HEK293 (cell line): ENCODE measurements at regions not wholly inside any gene's neighbourhood (a gene's known extent, or its start where the extent isn't known, plus 50 kb on each side); places are given as distances from the start of the nearest gene placed in this dataset.
A peak's percentile ranks its signal among the peaks of the same experiment; 100 is the strongest.

ENCODE experiments used
- CTCF ChIA-PET: fragments of 350-600 bp; formaldehyde crosslinking; extraction: SDS; loops from one replicate; lab custom pipeline; 2021; ENCODE audit warnings: antibody characterized with exemption; lab: Yijun Ruan, JAX
- POLR2A ChIA-PET: fragments of 300-600 bp; formaldehyde crosslinking; extraction: SDS; loops from one replicate; lab custom pipeline; 2020; ENCODE audit warnings: antibody characterized with exemption, inconsistent platforms; lab: Yijun Ruan, JAX
- H3K27ac ChIP-seq: fragments of 200-500 bp; sonication (Bioruptor generic); 2 replicates; pipeline ENCODE4 v1.5.1; 2014; ENCODE audit warnings: low read depth, low read length, control low read depth, inconsistent platforms; ENCODE audit errors: extremely low read depth
- H3K36me3 ChIP-seq, 2 experiments: fragments of 200-500 bp in 1 of 2; sonication (Bioruptor generic) in 1 of 2; 1 replicate in 1 of 2; 2 replicates in 1 of 2; pipeline ENCODE4 v1.5.1; 2014 to 2017; ENCODE audit warnings: inconsistent platforms in 2 of 2, low read length in 2 of 2; ENCODE audit not compliant: control insufficient read depth in 2 of 2, insufficient read depth in 1 of 2
- H3K4me1 ChIP-seq: fragments of 200-500 bp; sonication (Bioruptor generic); 2 replicates; pipeline ENCODE4 v1.5.1; 2014; ENCODE audit warnings: mild to moderate bottlenecking, low read length, inconsistent platforms; ENCODE audit not compliant: control insufficient read depth, insufficient read depth
- H3K4me3 ChIP-seq: 2 replicates; pipeline ENCODE4 v1.5.1; 2011; ENCODE audit warnings: low read depth, mild to moderate bottlenecking, control low read depth, low read length, moderate library complexity
- H3K9me3 ChIP-seq: fragments of 200-500 bp; sonication (Bioruptor generic); 2 replicates; pipeline ENCODE4 v1.5.1; 2014; ENCODE audit warnings: low read depth, low read length, inconsistent platforms; ENCODE audit not compliant: control insufficient read depth, insufficient read depth
- HIC1 ChIP-seq: fragments of 450-650 bp; formaldehyde crosslinking; IDR thresholded peaks from 2 replicates; pipeline ENCODE4 v1.5.1; 2016; ENCODE audit warnings: missing biosample characterization, missing genetic modification characterization
- IKZF3 ChIP-seq: fragments of 450-650 bp; IDR thresholded peaks from 2 replicates; pipeline ENCODE4 v1.5.0; 2018; ENCODE audit warnings: missing biosample characterization, mild to moderate bottlenecking, missing genetic modification characterization, moderate library complexity
- PRDM6 ChIP-seq: fragments of 450-650 bp; formaldehyde crosslinking; IDR thresholded peaks from 2 replicates; pipeline ENCODE4 v1.5.1; 2017; ENCODE audit warnings: missing biosample characterization, missing genetic modification characterization
- SCRT2 ChIP-seq: fragments of 450-650 bp; formaldehyde crosslinking; IDR thresholded peaks from 2 replicates; pipeline ENCODE4 v1.5.1; 2016; ENCODE audit warnings: missing biosample characterization, missing genetic modification characterization
- SP7 ChIP-seq: fragments of 450-650 bp; formaldehyde crosslinking; IDR thresholded peaks from 2 replicates; pipeline ENCODE4 v1.5.1; 2016; ENCODE audit warnings: missing biosample characterization, missing genetic modification characterization
- ZBTB48 ChIP-seq: fragments of 450-650 bp; formaldehyde crosslinking; IDR thresholded peaks from 2 replicates; pipeline ENCODE4 v1.5.1; 2016; ENCODE audit warnings: missing biosample characterization, missing genetic modification characterization
- ZBTB49 ChIP-seq: fragments of 450-650 bp; formaldehyde crosslinking; IDR thresholded peaks from 2 replicates; pipeline ENCODE4 v1.5.1; 2016; ENCODE audit warnings: missing biosample characterization, missing genetic modification characterization, low read depth
- ZBTB6 ChIP-seq: fragments of 450-650 bp; formaldehyde crosslinking; IDR thresholded peaks from 2 replicates; pipeline ENCODE4 v1.5.1; 2017; ENCODE audit warnings: missing biosample characterization, missing genetic modification characterization
- ZFHX2 ChIP-seq: fragments of 450-650 bp; formaldehyde crosslinking; conservative IDR thresholded peaks from 2 replicates; pipeline ENCODE4 v1.5.1; 2016; ENCODE audit warnings: missing biosample characterization, missing genetic modification characterization
- ZFP41 ChIP-seq: fragments of 450-650 bp; formaldehyde crosslinking; IDR thresholded peaks from 2 replicates; pipeline ENCODE4 v1.5.1; 2016; ENCODE audit warnings: missing biosample characterization, missing genetic modification characterization, borderline replicate concordance
- ZNF140 ChIP-seq: fragments of 450-650 bp; formaldehyde crosslinking; IDR thresholded peaks from 2 replicates; pipeline ENCODE4 v1.5.1; 2016; ENCODE audit warnings: missing biosample characterization, missing genetic modification characterization
- ZNF211 ChIP-seq: fragments of 450-650 bp; formaldehyde crosslinking; IDR thresholded peaks from 2 replicates; pipeline ENCODE4 v1.5.1; 2016; ENCODE audit warnings: low read depth, missing biosample characterization, missing genetic modification characterization
- ZNF239 ChIP-seq: fragments of 450-650 bp; formaldehyde crosslinking; IDR thresholded peaks from 2 replicates; pipeline ENCODE4 v1.5.1; 2016; ENCODE audit warnings: missing biosample characterization, missing genetic modification characterization
- ZNF324 ChIP-seq: fragments of 450-650 bp; formaldehyde crosslinking; IDR thresholded peaks from 2 replicates; pipeline ENCODE4 v1.5.1; 2016; ENCODE audit warnings: missing biosample characterization, missing genetic modification characterization
- ZNF335 ChIP-seq: fragments of 450-650 bp; formaldehyde crosslinking; conservative IDR thresholded peaks from 2 replicates; pipeline ENCODE4 v1.5.1; 2016; ENCODE audit warnings: missing biosample characterization, missing genetic modification characterization
- ZNF544 ChIP-seq: fragments of 450-650 bp; formaldehyde crosslinking; IDR thresholded peaks from 2 replicates; pipeline ENCODE4 v1.5.0; 2017; ENCODE audit warnings: missing biosample characterization, missing genetic modification characterization
- ZNF548 ChIP-seq: fragments of 450-650 bp; formaldehyde crosslinking; IDR thresholded peaks from 2 replicates; pipeline ENCODE4 v1.5.1; 2016; ENCODE audit warnings: missing biosample characterization, missing genetic modification characterization
- ZNF639 ChIP-seq: fragments of 450-650 bp; formaldehyde crosslinking; IDR thresholded peaks from 2 replicates; pipeline ENCODE4 v1.5.1; 2016; ENCODE audit warnings: missing biosample characterization, missing genetic modification characterization
- ZNF658 ChIP-seq: fragments of 450-650 bp; formaldehyde crosslinking; IDR thresholded peaks from 2 replicates; pipeline ENCODE4; 2016; ENCODE audit warnings: missing biosample characterization, missing genetic modification characterization
- ZNF768 ChIP-seq: fragments of 450-650 bp; formaldehyde crosslinking; IDR thresholded peaks from 2 replicates; pipeline ENCODE4 v1.5.1; 2018; ENCODE audit warnings: missing biosample characterization, mild to moderate bottlenecking, missing genetic modification characterization
- ZSCAN5A ChIP-seq: fragments of 450-650 bp; formaldehyde crosslinking; IDR thresholded peaks from 2 replicates; pipeline ENCODE4 v1.5.1; 2016; ENCODE audit warnings: missing biosample characterization, missing genetic modification characterization

GRCh38 chr19:30898353-30899103 lies 450.7 kb downstream of the TSHZ3 start:
- no peak overlapping the region for H3K4me3 ChIP-seq
- no peaks in the 10 kb centered on the region for H3K4me1 ChIP-seq
- ChIA-PET CTCF (interaction anchor here (0.7 to 1.0 kb wide), 2 partner anchors 231 to 410 kb away, joined by 3 read pairs; no protein-coding TSS in a partner anchor), POLR2A (interaction anchor here (0.7 kb wide), 1 partner anchor 949 kb away, joined by 3 read pairs; no protein-coding TSS in a partner anchor)
- TF ChIP-seq ZNF335 (tag by site-specific recombination) (no peak), ZBTB48 (peak; percentile 39; the same call in 1 of the 2 replicates)
- no peaks in the 10 kb centered on the region for H3K36me3 ChIP-seq
- H3K27ac ChIP-seq = no peak overlapping the region
- no peaks in the 10 kb centered on the region; the same call in 1 of the 2 replicates for H3K9me3 ChIP-seq

GRCh38 chr19:30897553-30897952 lies 451.7 kb downstream of the TSHZ3 start:
- Histone ChIP-seq H3K27ac (no peak overlapping the region), H3K36me3 (no peaks in the 10 kb centered on the region), H3K4me3 (no peak overlapping the region), H3K4me1 (no peaks in the 10 kb centered on the region), H3K9me3 (no peaks in the 10 kb centered on the region; the same call in none of the 2 replicates)
- TF ChIP-seq ZNF639 (no peak), ZNF768 (no peak), ZNF544 (tag by site-specific recombination) (no peak), ZNF211 (tag by site-specific recombination) (no peak), ZNF335 (tag by site-specific recombination) (no peak), ZNF324 (tag by site-specific recombination) (no peak), ZBTB49 (tag by site-specific recombination) (no peak), ZNF658 (no peak), PRDM6 (tag by site-specific recombination) (no peak), ZBTB6 (tag by site-specific recombination) (no peak), IKZF3 (tag by site-specific recombination) (no peak), ZFP41 (tag by site-specific recombination) (no peak), ZSCAN5A (tag by site-specific recombination) (no peak), HIC1 (tag by site-specific recombination) (no peak), ZNF239 (tag by site-specific recombination) (no peak), ZNF140 (no peak), SP7 (tag by site-specific recombination) (no peak), ZFHX2 (no peak), ZNF548 (tag by site-specific recombination) (no peak), SCRT2 (tag by site-specific recombination) (no peak)
- ChIA-PET POLR2A (no interaction called here), CTCF (interaction anchor here (1.0 kb wide), 1 partner anchor 411 kb away, joined by 3 read pairs; no protein-coding TSS in a partner anchor)
